Thyroid gland (tissue), 4 donors: ENCODE measurements at regions not wholly inside any gene's neighbourhood (a gene's known extent, or its start where the extent isn't known, plus 50 kb on each side); places are given as distances from the start of the nearest gene placed in this dataset.

Experiments used
- CTCF ChIP-seq, 6 experiments: fragments of 200-600 bp in 3 of 6; fragments of 450-650 bp in 3 of 6; sonication (generic) in 3 of 6; IDR thresholded peaks; one replicate each; pipeline ENCODE4 v1.5.1; 2016 to 2019; ENCODE audit warnings: antibody characterized with exemption in 6 of 6, mild to moderate bottlenecking in 2 of 6, inconsistent platforms in 1 of 6, moderate library complexity in 1 of 6
- POLR2A ChIP-seq, 2 donors: fragments of 450-650 bp; IDR thresholded peaks; one replicate each; pipeline ENCODE4 v1.6.1; 2017; ENCODE audit warnings: antibody characterized with exemption in 2 of 2, mild to moderate bottlenecking in 2 of 2, moderate library complexity in 1 of 2

- TF ChIP-seq CTCF (IDR thresholded peaks at IDR 0.05) (peak; percentile 50 to 96 (median 80)), POLR2A (IDR thresholded peaks at IDR 0.05) (no peak)
Measured at GRCh38 chr1:88061492-88062177, 622.4 kb upstream of the PKN2 start.
